ENCODE measurements at regions not wholly inside any gene's neighbourhood (a gene's known extent, or its start where the extent isn't known, plus 50 kb on each side); places are given as distances from the start of the nearest gene placed in this dataset.
"Not testable (repeated sequence)": the region's sequence is repeated elsewhere in the genome, so short reads cannot be mapped to it uniquely, and the experiment has no call there.

- DNase-seq: no peak
Measured at GRCh38 chr6:164690702-164691500, 618.5 kb downstream of the C6orf118 start.

- no peak for DNase-seq
Measured at GRCh38 chr6:164690241-164690640, 619.2 kb downstream of the C6orf118 start.

- no peak for DNase-seq
Measured at GRCh38 chr6:164665328-164665727, 644.1 kb downstream of the C6orf118 start.

- no peak for DNase-seq
Measured at GRCh38 chr6:164663634-164664033, 645.8 kb downstream of the C6orf118 start.

GRCh38 chr6:164661716-164662115 is 647.7 kb downstream of the C6orf118 start:
- no peak for DNase-seq

DNA sequence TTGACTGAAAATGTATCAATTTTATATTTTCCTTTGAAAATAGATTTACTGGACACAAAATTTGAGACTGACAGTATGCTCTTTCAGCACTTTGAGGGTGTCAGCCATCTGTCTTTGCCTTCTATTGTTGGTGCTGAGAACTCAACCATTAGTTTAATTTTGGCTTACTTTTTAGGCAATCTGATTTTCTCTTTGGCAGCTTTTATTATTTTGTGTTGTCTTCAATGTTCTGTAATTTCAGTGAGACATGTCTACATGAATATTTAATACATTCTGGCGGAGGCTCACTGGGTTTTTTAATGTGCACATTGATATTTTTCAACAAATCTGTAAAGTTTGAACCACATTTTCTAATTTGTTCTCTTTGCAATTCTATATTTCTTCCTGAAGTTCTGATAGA is 648.6 kb downstream of the C6orf118 start:
- no peak for DNase-seq

DNA sequence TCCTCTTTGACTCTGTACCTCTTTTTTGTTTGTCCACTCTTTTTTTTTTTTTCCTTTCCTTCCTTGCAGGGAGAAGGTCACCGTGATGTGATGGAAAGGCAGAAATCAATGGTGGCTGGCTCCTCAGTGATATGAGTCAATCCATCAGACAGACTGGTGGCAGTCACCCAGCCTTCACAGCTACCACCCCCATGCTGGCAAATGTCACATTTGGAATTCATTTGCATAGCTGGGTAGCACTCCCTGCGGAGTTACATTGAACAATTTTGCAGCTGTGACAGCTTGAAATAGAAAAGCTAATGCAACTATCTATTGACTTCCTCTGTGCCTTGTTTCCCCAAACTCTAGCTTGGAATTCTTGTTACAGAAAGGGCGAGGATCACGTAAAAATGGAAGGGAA is 668.4 kb downstream of the C6orf118 start:
- no peak for DNase-seq

- no peak for DNase-seq
Measured at GRCh38 chr6:164628302-164628931, 681.0 kb downstream of the C6orf118 start.

GRCh38 chr6:164616917-164617524 is 692.4 kb downstream of the C6orf118 start:
- DNase-seq: no peak

- no peak for DNase-seq
Measured at GRCh38 chr6:164612751-164613150, 696.7 kb downstream of the C6orf118 start.

GRCh38 chr6:164610859-164611258 is 698.5 kb downstream of the C6orf118 start:
- not testable (repeated sequence) for DNase-seq

DNA sequence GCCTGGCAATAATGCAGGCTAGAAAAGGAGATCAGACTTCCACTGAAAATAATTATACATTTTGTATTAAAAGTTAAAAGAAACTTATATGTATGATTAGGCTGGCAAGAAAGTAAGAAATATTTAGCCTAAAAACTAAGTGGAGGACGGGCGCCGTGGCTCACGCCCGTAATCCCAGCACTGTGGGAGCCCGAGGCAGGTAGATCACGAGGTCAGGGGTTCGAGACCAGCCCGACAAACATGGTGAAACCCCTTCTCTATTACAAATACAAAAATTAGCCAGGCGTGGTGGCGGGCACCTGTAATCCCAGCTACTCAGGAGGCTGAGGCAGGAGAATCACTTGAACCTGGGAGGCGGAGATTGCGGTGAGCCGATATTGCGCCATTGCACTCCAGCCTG is 707.0 kb downstream of the C6orf118 start:
- not testable (repeated sequence) for DNase-seq

- DNase-seq: no peak
Measured at GRCh38 chr6:164581563-164581962, 727.8 kb downstream of the C6orf118 start.

GRCh38 chr6:164579035-164579434 is 730.4 kb downstream of the C6orf118 start:
- DNase-seq: no peak

- DNase-seq: no peak
Measured at GRCh38 chr6:164578616-164579015, 730.8 kb downstream of the C6orf118 start.

DNA sequence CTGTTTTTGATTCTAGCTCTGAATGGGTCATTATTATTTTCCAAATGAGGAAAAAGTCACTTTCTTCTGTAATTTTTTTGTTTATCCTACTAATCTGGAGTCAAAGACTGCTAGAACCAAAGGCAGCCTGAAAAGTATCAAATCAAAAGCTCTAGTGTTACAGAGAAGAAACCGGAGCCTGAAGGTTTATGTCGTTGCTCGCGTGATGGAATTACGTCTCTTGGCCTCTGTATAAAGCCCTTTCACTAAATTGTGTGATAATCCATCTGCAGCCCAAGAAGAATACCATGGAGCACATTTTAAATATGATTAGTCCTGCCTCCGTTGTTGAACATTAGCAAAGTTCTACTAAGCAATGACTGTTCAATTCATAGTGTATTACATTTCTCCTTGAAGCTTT is 738.6 kb downstream of the C6orf118 start:
- DNase-seq: no peak

GRCh38 chr6:164569509-164569908 is 739.9 kb downstream of the C6orf118 start:
- no peak for DNase-seq

- DNase-seq: no peak
Measured at GRCh38 chr6:164563924-164564323, 745.5 kb downstream of the C6orf118 start.

GRCh38 chr6:164561656-164562055 is 747.7 kb downstream of the C6orf118 start:
- DNase-seq: no peak

GRCh38 chr6:164554700-164555476 is 754.5 kb downstream of the C6orf118 start:
- DNase-seq: no peak

DNA sequence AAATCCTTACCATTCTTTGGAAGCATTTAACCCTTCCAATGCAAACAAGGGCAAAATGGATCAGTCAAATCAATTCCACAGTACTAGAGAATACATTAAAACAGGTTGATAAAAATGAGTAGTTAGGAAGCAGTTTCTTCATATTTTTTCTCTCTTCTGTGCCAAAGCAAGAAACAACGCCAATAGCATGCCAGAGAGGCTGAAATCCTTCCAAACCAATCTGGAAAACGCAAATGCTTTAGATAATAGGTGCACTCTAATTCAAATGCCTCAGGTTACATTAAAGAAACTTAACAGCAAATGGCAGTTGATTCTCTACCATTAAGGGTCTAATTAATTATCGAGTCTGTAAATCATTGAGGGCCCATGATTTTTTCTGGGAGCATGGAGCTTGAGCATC is 755.2 kb downstream of the C6orf118 start:
- DNase-seq: no peak

DNA sequence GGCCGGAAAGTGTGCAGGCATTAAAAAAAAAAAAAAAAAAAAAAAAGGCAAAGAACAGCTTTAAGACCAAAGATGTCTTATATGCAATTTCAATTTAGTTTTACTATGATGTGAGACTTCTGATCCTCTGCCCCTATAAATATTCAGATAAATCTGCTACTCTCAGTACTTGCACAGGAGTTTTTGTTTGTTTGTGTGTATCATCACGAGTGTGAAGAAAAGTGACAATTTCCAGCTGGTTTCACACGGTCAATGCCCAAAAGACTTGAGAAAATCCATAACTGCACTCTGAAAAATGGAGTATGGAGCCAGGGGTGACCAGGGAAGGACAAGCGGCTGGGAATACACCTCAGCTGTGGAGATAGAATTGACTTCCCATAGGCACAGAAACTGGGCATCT is 757.7 kb downstream of the C6orf118 start:
- no peak for DNase-seq

DNA sequence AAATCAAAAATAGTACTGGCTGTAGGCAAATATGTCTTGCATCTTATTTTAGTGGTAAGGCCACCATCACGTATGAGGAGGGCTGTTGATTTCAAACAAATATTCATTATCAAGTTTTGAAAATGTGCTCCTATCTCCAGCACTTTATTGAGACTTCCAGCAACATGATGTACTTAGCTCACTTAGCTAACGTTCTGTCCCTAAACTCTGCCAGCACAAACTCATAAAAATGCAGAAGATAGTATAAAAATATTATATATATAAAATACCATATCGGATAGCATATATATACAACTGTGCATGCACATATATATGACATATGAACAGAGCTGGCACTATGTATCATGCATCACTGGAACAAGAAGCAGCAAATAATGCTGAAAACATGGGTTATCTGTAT is 762.3 kb downstream of the C6orf118 start:
- no peak for DNase-seq
